HEK293 (cell line): ENCODE measurements at regions not wholly inside any gene's neighbourhood (a gene's known extent, or its start where the extent isn't known, plus 50 kb on each side); places are given as distances from the start of the nearest gene placed in this dataset.

Experiments
- CTCF ChIA-PET: fragments of 350-600 bp; formaldehyde crosslinking; extraction: SDS; loops from one replicate; lab custom pipeline; 2021; ENCODE audit warnings: antibody characterized with exemption; lab: Yijun Ruan, JAX
- POLR2A ChIA-PET: fragments of 300-600 bp; formaldehyde crosslinking; extraction: SDS; loops from one replicate; lab custom pipeline; 2020; ENCODE audit warnings: antibody characterized with exemption, inconsistent platforms; lab: Yijun Ruan, JAX
- H3K27ac ChIP-seq: fragments of 200-500 bp; sonication (Bioruptor generic); 2 replicates; pipeline ENCODE4 v1.5.1; 2014; ENCODE audit warnings: low read depth, low read length, control low read depth, inconsistent platforms; ENCODE audit errors: extremely low read depth
- H3K36me3 ChIP-seq, 2 experiments: fragments of 200-500 bp in 1 of 2; sonication (Bioruptor generic) in 1 of 2; 1 replicate in 1 of 2; 2 replicates in 1 of 2; pipeline ENCODE4 v1.5.1; 2014 to 2017; ENCODE audit warnings: inconsistent platforms in 2 of 2, low read length in 2 of 2; ENCODE audit not compliant: control insufficient read depth in 2 of 2, insufficient read depth in 1 of 2
- H3K4me1 ChIP-seq: fragments of 200-500 bp; sonication (Bioruptor generic); 2 replicates; pipeline ENCODE4 v1.5.1; 2014; ENCODE audit warnings: mild to moderate bottlenecking, low read length, inconsistent platforms; ENCODE audit not compliant: control insufficient read depth, insufficient read depth
- H3K4me3 ChIP-seq: 2 replicates; pipeline ENCODE4 v1.5.1; 2011; ENCODE audit warnings: low read depth, mild to moderate bottlenecking, control low read depth, low read length, moderate library complexity
- H3K9me3 ChIP-seq: fragments of 200-500 bp; sonication (Bioruptor generic); 2 replicates; pipeline ENCODE4 v1.5.1; 2014; ENCODE audit warnings: low read depth, low read length, inconsistent platforms; ENCODE audit not compliant: control insufficient read depth, insufficient read depth
- GLI2 ChIP-seq: fragments of 450-650 bp; formaldehyde crosslinking; IDR thresholded peaks from 2 replicates; pipeline ENCODE4; 2017; ENCODE audit warnings: missing biosample characterization, missing genetic modification characterization, low read depth, borderline replicate concordance
- MYNN ChIP-seq: fragments of 450-650 bp; formaldehyde crosslinking; IDR thresholded peaks from 2 replicates; pipeline ENCODE4 v1.5.1; 2016; ENCODE audit warnings: missing biosample characterization, missing genetic modification characterization, borderline replicate concordance
- REPIN1 ChIP-seq: fragments of 450-650 bp; formaldehyde crosslinking; IDR thresholded peaks from 2 replicates; pipeline ENCODE4 v1.5.1; 2017; ENCODE audit warnings: missing biosample characterization, missing genetic modification characterization, low read depth
- ZNF248 ChIP-seq: fragments of 450-650 bp; formaldehyde crosslinking; IDR thresholded peaks from 2 replicates; pipeline ENCODE4 v1.5.1; 2017; ENCODE audit warnings: missing biosample characterization, missing genetic modification characterization
- ZNF335 ChIP-seq: fragments of 450-650 bp; formaldehyde crosslinking; conservative IDR thresholded peaks from 2 replicates; pipeline ENCODE4 v1.5.1; 2016; ENCODE audit warnings: missing biosample characterization, missing genetic modification characterization
- ZNF366 ChIP-seq: fragments of 450-650 bp; formaldehyde crosslinking; conservative IDR thresholded peaks from 2 replicates; pipeline ENCODE4 v1.5.1; 2016; ENCODE audit warnings: missing biosample characterization, missing genetic modification characterization
- ZNF433 ChIP-seq: fragments of 450-650 bp; formaldehyde crosslinking; IDR thresholded peaks from 2 replicates; pipeline ENCODE4 v1.5.1; 2016; ENCODE audit warnings: missing biosample characterization, missing genetic modification characterization, low read depth
- ZNF544 ChIP-seq: fragments of 450-650 bp; formaldehyde crosslinking; IDR thresholded peaks from 2 replicates; pipeline ENCODE4 v1.5.0; 2017; ENCODE audit warnings: missing biosample characterization, missing genetic modification characterization
- ZNF585B ChIP-seq: fragments of 450-650 bp; formaldehyde crosslinking; IDR thresholded peaks from 2 replicates; pipeline ENCODE4 v1.5.1; 2016; ENCODE audit warnings: missing biosample characterization, missing genetic modification characterization
- ZNF629 ChIP-seq: fragments of 450-650 bp; formaldehyde crosslinking; IDR thresholded peaks from 2 replicates; pipeline ENCODE4 v1.5.1; 2017; ENCODE audit warnings: missing biosample characterization, missing genetic modification characterization
- ZSCAN23 ChIP-seq: fragments of 450-650 bp; formaldehyde crosslinking; IDR thresholded peaks from 2 replicates; pipeline ENCODE4 v1.5.1; 2016; ENCODE audit warnings: missing biosample characterization, missing genetic modification characterization
- TF ChIP-seq, protein P1 (sequence below): fragments of 450-650 bp; formaldehyde crosslinking; IDR thresholded peaks from 2 replicates; pipeline ENCODE4 v1.5.1; 2016; ENCODE audit warnings: missing biosample characterization, missing genetic modification characterization
- TF ChIP-seq, protein P2 (sequence below): fragments of 450-650 bp; formaldehyde crosslinking; optimal IDR thresholded peaks from 2 replicates; pipeline ENCODE3; 2016; ENCODE audit warnings: missing biosample characterization, mild to moderate bottlenecking, missing genetic modification characterization
- TF ChIP-seq, protein P3 (sequence below): fragments of 450-650 bp; formaldehyde crosslinking; IDR thresholded peaks from 2 replicates; pipeline ENCODE4 v1.5.1; 2017; ENCODE audit warnings: missing biosample characterization, missing genetic modification characterization
- TF ChIP-seq, protein P4 (sequence below): fragments of 450-650 bp; formaldehyde crosslinking; IDR thresholded peaks from 2 replicates; pipeline ENCODE4 v1.5.0; 2017; ENCODE audit warnings: missing biosample characterization, missing genetic modification characterization, borderline replicate concordance

DNA sequence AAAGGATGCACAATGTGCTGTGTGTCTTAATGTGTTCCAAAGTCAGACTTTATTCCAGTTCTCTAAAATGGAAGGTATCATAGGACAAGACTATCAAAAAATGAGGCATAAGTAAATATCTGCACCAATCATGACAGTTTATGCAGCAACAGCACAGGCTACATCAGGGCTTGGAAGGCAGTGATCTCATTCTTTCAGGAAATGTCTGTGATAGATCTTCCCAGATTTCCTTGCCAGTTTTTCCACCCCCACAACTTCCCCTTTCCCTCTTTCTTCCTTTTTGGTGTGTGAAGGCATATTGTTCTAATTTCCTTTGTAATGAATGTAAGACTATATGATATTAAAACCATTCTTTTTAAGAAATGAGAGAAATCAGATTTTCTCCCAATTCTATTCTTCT lies 326.7 kb downstream of the ATP23 start:
- no peaks in the 10 kb centered on the region for H3K4me1 ChIP-seq
- H3K27ac ChIP-seq, result no peak overlapping the region
- POLR2A ChIA-PET, result no interaction called here
- no peaks in the 10 kb centered on the region for H3K36me3 ChIP-seq
- CTCF ChIA-PET, result no interaction called here
- H3K4me3 ChIP-seq, result no peak overlapping the region
- H3K9me3 ChIP-seq, result no peaks in the 10 kb centered on the region
- TF ChIP-seq ZNF629 (tag by site-specific recombination) (no peak), GLI2 (tag by site-specific recombination) (no peak), ZSCAN23 (tag by site-specific recombination) (no peak), ZNF433 (tag by site-specific recombination) (no peak), ZNF248 (tag by site-specific recombination) (no peak), ZNF544 (tag by site-specific recombination) (no peak), REPIN1 (no peak), ZNF585B (no peak)
- TF ChIP-seq, protein P1, sequence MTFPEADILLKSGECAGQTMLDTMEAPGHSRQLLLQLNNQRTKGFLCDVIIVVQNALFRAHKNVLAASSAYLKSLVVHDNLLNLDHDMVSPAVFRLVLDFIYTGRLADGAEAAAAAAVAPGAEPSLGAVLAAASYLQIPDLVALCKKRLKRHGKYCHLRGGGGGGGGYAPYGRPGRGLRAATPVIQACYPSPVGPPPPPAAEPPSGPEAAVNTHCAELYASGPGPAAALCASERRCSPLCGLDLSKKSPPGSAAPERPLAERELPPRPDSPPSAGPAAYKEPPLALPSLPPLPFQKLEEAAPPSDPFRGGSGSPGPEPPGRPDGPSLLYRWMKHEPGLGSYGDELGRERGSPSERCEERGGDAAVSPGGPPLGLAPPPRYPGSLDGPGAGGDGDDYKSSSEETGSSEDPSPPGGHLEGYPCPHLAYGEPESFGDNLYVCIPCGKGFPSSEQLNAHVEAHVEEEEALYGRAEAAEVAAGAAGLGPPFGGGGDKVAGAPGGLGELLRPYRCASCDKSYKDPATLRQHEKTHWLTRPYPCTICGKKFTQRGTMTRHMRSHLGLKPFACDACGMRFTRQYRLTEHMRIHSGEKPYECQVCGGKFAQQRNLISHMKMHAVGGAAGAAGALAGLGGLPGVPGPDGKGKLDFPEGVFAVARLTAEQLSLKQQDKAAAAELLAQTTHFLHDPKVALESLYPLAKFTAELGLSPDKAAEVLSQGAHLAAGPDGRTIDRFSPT (tag by site-specific recombination), result no peak
- TF ChIP-seq, protein P2, sequence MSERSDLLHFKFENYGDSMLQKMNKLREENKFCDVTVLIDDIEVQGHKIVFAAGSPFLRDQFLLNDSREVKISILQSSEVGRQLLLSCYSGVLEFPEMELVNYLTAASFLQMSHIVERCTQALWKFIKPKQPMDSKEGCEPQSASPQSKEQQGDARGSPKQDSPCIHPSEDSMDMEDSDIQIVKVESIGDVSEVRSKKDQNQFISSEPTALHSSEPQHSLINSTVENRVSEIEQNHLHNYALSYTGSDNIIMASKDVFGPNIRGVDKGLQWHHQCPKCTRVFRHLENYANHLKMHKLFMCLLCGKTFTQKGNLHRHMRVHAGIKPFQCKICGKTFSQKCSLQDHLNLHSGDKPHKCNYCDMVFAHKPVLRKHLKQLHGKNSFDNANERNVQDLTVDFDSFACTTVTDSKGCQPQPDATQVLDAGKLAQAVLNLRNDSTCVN (tag by site-specific recombination), result no peak
- TF ChIP-seq, protein P3, sequence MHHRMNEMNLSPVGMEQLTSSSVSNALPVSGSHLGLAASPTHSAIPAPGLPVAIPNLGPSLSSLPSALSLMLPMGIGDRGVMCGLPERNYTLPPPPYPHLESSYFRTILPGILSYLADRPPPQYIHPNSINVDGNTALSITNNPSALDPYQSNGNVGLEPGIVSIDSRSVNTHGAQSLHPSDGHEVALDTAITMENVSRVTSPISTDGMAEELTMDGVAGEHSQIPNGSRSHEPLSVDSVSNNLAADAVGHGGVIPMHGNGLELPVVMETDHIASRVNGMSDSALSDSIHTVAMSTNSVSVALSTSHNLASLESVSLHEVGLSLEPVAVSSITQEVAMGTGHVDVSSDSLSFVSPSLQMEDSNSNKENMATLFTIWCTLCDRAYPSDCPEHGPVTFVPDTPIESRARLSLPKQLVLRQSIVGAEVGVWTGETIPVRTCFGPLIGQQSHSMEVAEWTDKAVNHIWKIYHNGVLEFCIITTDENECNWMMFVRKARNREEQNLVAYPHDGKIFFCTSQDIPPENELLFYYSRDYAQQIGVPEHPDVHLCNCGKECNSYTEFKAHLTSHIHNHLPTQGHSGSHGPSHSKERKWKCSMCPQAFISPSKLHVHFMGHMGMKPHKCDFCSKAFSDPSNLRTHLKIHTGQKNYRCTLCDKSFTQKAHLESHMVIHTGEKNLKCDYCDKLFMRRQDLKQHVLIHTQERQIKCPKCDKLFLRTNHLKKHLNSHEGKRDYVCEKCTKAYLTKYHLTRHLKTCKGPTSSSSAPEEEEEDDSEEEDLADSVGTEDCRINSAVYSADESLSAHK (tag by site-specific recombination), result no peak

DNA sequence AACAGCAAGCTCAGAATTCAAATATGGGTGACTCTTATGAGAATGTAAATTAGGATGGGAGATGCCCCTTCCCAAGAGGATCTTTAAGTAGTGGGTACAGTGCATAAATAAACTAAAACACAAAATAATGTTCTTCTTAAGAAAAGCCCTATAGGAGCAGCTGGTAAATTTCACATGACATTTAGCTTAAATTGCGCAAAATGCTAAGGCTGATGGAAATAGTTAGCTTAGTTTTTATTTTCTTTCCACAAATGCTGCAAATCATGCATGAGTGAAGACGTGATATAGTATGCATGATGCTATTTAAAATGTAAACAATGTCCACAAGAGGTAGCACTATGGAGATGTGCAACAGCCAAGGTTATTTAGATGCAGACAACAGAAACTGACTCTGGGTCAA lies 328.1 kb downstream of the ATP23 start:
- CTCF ChIA-PET, result interaction anchor here (0.6 to 0.9 kb wide), 2 partner anchors 8 to 1293 kb away, joined by 3 to 4 read pairs; no protein-coding TSS in a partner anchor
- no peaks in the 10 kb centered on the region for H3K36me3 ChIP-seq
- POLR2A ChIA-PET, result no interaction called here
- H3K4me1 ChIP-seq, result no peaks in the 10 kb centered on the region
- H3K9me3 ChIP-seq, result no peaks in the 10 kb centered on the region
- no peak overlapping the region for H3K4me3 ChIP-seq
- H3K27ac ChIP-seq, result no peak overlapping the region
- TF ChIP-seq MYNN (tag by site-specific recombination) (no peak), ZNF366 (tag by site-specific recombination) (no peak), ZNF335 (no peak)
- TF ChIP-seq, protein P4, sequence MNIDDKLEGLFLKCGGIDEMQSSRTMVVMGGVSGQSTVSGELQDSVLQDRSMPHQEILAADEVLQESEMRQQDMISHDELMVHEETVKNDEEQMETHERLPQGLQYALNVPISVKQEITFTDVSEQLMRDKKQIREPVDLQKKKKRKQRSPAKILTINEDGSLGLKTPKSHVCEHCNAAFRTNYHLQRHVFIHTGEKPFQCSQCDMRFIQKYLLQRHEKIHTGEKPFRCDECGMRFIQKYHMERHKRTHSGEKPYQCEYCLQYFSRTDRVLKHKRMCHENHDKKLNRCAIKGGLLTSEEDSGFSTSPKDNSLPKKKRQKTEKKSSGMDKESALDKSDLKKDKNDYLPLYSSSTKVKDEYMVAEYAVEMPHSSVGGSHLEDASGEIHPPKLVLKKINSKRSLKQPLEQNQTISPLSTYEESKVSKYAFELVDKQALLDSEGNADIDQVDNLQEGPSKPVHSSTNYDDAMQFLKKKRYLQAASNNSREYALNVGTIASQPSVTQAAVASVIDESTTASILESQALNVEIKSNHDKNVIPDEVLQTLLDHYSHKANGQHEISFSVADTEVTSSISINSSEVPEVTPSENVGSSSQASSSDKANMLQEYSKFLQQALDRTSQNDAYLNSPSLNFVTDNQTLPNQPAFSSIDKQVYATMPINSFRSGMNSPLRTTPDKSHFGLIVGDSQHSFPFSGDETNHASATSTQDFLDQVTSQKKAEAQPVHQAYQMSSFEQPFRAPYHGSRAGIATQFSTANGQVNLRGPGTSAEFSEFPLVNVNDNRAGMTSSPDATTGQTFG (tag by site-specific recombination), result no peak
